HepG2 (cell line): ENCODE measurements at regions not wholly inside any gene's neighbourhood (a gene's known extent, or its start where the extent isn't known, plus 50 kb on each side); places are given as distances from the start of the nearest gene placed in this dataset.

Source experiments
- ATAC-seq: fragments of 200-7000 bp; cut with Tn5 transposase; 3 replicates; pipeline ENCODE4 v1.9.1; 2020; ENCODE audit warnings: mild to moderate bottlenecking, moderate library complexity
- BruUV-seq: library from RNA; stranded (reverse); fragments of 400-500 nt; replicated peaks from 2 replicates; lab custom pipeline; 2021; lab: Mats Ljungman, UMichigan
- CTCF ChIA-PET: fragments of 300-600 bp; formaldehyde crosslinking; extraction: SDS; loops from one replicate; lab custom pipeline; 2021; ENCODE audit warnings: low total read pairs, inconsistent platforms, low intra/inter-chr PET ratio; lab: Yijun Ruan, JAX
- POLR2A ChIA-PET: fragments of 350-600 bp; sonication (Branson Sonifier 250); formaldehyde crosslinking; loops from one replicate; lab custom pipeline; 2020; ENCODE audit warnings: antibody characterized with exemption, inconsistent platforms; lab: Yijun Ruan, JAX
- DNase-seq: peaks from one replicate; pipeline ENCODE4 v3.0.0-alpha.2; 2015; ENCODE audit warnings: low spot score
- FAIRE-seq: peaks from 3 replicates; lab custom pipeline; 2011; peaks lifted over from hg19 to GRCh38; lab: Jason Lieb, UNC
- H2AFZ ChIP-seq: one replicate; pipeline ENCODE4 v1.6.1; 2011; ENCODE audit warnings: low read length, inconsistent platforms
- H3K27ac ChIP-seq: fragments of 300-600 bp; 3 replicates; pipeline ENCODE4 v1.8.0; 2011; ENCODE audit warnings: mixed run types, mild to moderate bottlenecking, mixed read lengths, low read length, inconsistent platforms; ENCODE audit not compliant: insufficient read depth; ENCODE audit errors: extremely low read length
- H3K27me3 ChIP-seq, 2 experiments: fragments of 200-600 bp in 1 of 2; 2 replicates in 1 of 2; 3 replicates in 1 of 2; pipeline versions ENCODE4 v1.6.0 to v1.8.0; 2011; ENCODE audit warnings: low read length in 2 of 2, mild to moderate bottlenecking in 2 of 2, moderate library complexity in 2 of 2, inconsistent platforms in 1 of 2; ENCODE audit not compliant: insufficient read depth in 2 of 2, control insufficient read depth in 1 of 2
- H3K36me3 ChIP-seq, 2 experiments: fragments of 200-600 bp in 1 of 2; replicated peaks in 1 of 2; 2 replicates in 1 of 2; 3 replicates in 1 of 2; pipeline versions ENCODE4 v1.5.1 to v1.8.0; 2011; ENCODE audit warnings: low read length in 2 of 2, inconsistent platforms in 1 of 2; ENCODE audit not compliant: insufficient read depth in 2 of 2, control insufficient read depth in 1 of 2
- H3K4me1 ChIP-seq: 2 replicates; pipeline ENCODE4 v1.5.1; 2012; ENCODE audit warnings: low read length, inconsistent platforms; ENCODE audit not compliant: insufficient read depth
- H3K4me2 ChIP-seq: 2 replicates; pipeline ENCODE4 v1.6.0; 2011; ENCODE audit warnings: low read depth, low read length, inconsistent platforms
- H3K4me3 ChIP-seq, 3 experiments: fragments of 200-600 bp in 1 of 3; sonication (generic), shearing (Covaris generic) in 1 of 3; replicated peaks in 1 of 3; 2 replicates each; pipeline ENCODE4 v1.5.1; 2011 to 2016; ENCODE audit warnings: low read length in 3 of 3, inconsistent platforms in 2 of 3, low read depth in 2 of 3, mild to moderate bottlenecking in 2 of 3, control low read depth in 1 of 3, mixed read lengths in 1 of 3; ENCODE audit not compliant: insufficient read depth in 1 of 3
- H3K79me2 ChIP-seq: one replicate; pipeline ENCODE4 v1.6.1; 2011; ENCODE audit warnings: low read length, inconsistent platforms; ENCODE audit not compliant: insufficient read depth
- H3K9ac ChIP-seq: 2 replicates; pipeline ENCODE4 v1.6.0; 2011; ENCODE audit warnings: mild to moderate bottlenecking, low read depth, low read length, inconsistent platforms; ENCODE audit not compliant: insufficient read depth
- H3K9me3 ChIP-seq: 2 replicates; pipeline ENCODE4 v1.5.1; 2012; ENCODE audit warnings: mild to moderate bottlenecking, low read length
- H4K20me1 ChIP-seq: 2 replicates; pipeline ENCODE4 v1.6.0; 2011; ENCODE audit warnings: inconsistent platforms, mild to moderate bottlenecking, low read length, moderate library complexity; ENCODE audit not compliant: insufficient read depth
- AKAP8 ChIP-seq: sonication (generic); formaldehyde crosslinking; IDR thresholded peaks from 2 replicates; pipeline ENCODE4 v1.5.1; 2020; ENCODE audit warnings: mild to moderate bottlenecking, missing genetic modification reagents
- ELF3 ChIP-seq: IDR thresholded peaks from 2 replicates; pipeline ENCODE4 v1.6.1; 2016; ENCODE audit warnings: missing genetic modification reagents, missing compliant biosample characterization
- GFI1 ChIP-seq: sonication (generic); formaldehyde crosslinking; IDR thresholded peaks from 2 replicates; pipeline ENCODE4 v1.5.0; 2020; ENCODE audit warnings: missing genetic modification reagents, mild to moderate bottlenecking, borderline replicate concordance
- GZF1 ChIP-seq: sonication (generic); formaldehyde crosslinking; IDR thresholded peaks from 2 replicates; pipeline ENCODE4 v1.5.1; 2020; ENCODE audit warnings: mild to moderate bottlenecking, missing genetic modification reagents
- HDAC2 ChIP-seq: sonication (generic); formaldehyde crosslinking; IDR thresholded peaks from 2 replicates; pipeline ENCODE4 v1.4.0; 2020; ENCODE audit warnings: missing genetic modification reagents
- HNRNPK ChIP-seq: fragments of 200-400 bp; formaldehyde crosslinking; IDR thresholded peaks from 2 replicates; pipeline ENCODE4 v1.6.1; 2018; ENCODE audit warnings: low read length, low read depth, moderate library complexity, mild to moderate bottlenecking; ENCODE audit not compliant: poor library complexity, severe bottlenecking
- MAFG ChIP-seq: sonication (generic); formaldehyde crosslinking; IDR thresholded peaks from 2 replicates; pipeline ENCODE4 v1.5.1; 2020; ENCODE audit warnings: mild to moderate bottlenecking, missing genetic modification reagents
- POLR2G ChIP-seq: fragments of 200-400 bp; formaldehyde crosslinking; IDR thresholded peaks from 2 replicates; pipeline ENCODE4 v1.6.1; 2018; ENCODE audit warnings: mild to moderate bottlenecking, low read depth, low read length, moderate library complexity
- SP140L ChIP-seq: sonication (generic); formaldehyde crosslinking; IDR thresholded peaks from 2 replicates; pipeline ENCODE4 v1.4.0; 2020; ENCODE audit warnings: missing genetic modification reagents, borderline replicate concordance
- SSRP1 ChIP-seq: IDR thresholded peaks from 2 replicates; pipeline ENCODE4 v1.6.1; 2016; ENCODE audit warnings: control low read depth
- ZNF672 ChIP-seq: sonication (generic); formaldehyde crosslinking; IDR thresholded peaks from 2 replicates; pipeline ENCODE4 v1.8.1; 2022; ENCODE audit warnings: missing genetic modification reagents
- ZNF782 ChIP-seq: sonication (generic); formaldehyde crosslinking; IDR thresholded peaks from 2 replicates; pipeline ENCODE4 v1.4.0; 2020; ENCODE audit warnings: missing genetic modification reagents, mild to moderate bottlenecking, borderline replicate concordance
- WGBS: methylation state at CpG from one replicate; pipeline ENCODE4 v1.1.6; 2017; ENCODE audit warnings: low lambda C conversion rate; 5-methylcytosine and 5-hydroxymethylcytosine counted together
- in situ Hi-C: cut with HindIII; loops from 2 replicates; pipeline ENCODE4 v1.10.0; 2017; ENCODE audit warnings: low pct_unique_long_range_greater_than_20kb; ENCODE audit not compliant: extremely low pct_ligation_motif_present
- intact Hi-C: fragments of 100-400 bp; cut with micrococcal nuclease; formaldehyde crosslinking; loops from one replicate; pipeline ENCODE4 v1.10.0; 2022; ENCODE audit not compliant: unreplicated experiment
- TF ChIP-seq, protein P1 (sequence below): IDR thresholded peaks from 2 replicates; pipeline ENCODE4 v1.6.1; 2016; ENCODE audit warnings: mild to moderate bottlenecking, missing biosample characterization, missing genetic modification reagents
- TF ChIP-seq, protein P2 (sequence below): sonication (generic); formaldehyde crosslinking; IDR thresholded peaks from 2 replicates; pipeline ENCODE4 v1.5.0; 2020; ENCODE audit warnings: mild to moderate bottlenecking, missing genetic modification reagents, borderline replicate concordance

DNA sequence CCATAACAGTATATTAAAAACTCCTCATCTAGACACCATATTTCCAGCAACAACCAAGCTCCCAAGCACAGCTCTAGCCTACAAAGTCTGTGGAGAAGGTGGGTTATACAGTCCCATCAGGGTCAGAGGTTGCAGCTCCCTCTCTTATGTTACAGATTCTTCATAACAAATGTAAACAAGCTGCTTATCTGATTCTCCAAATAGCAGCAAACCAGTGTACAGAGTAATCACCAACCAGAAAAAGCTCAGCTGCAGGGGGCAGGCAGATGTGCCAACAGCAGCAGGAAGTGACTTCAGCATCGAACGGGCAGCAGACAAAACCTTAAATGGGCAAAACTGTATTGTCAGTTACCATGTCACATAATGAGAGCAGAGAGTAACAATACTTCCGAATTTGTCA lies 52.9 kb upstream of the NABP1 start (continued):
- TF ChIP-seq GFI1 (CRISPR knock-in tag): no peak
- TF ChIP-seq, all 625 proteins: peak for 45

DNA sequence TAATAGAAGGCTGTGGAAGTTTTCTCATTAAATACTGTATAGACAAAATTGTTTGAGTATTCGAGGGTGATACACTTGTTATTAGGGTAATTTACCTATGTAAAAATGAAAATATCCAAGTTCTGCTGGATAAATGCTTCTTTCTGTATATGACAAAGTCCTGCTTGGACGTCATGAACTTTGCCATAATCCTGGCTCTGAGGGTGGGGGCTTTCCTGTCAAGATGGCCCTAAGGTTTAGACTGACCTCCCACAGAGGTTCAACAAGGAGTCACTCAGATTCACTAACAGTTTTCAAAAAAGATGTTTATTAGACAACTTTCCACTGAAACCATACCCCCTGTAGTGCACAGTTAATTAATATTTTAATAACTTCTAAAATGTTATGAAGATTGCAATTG lies 52.5 kb upstream of the NABP1 start:
- Histone ChIP-seq H3K36me3 (no peaks in the 10 kb centered on the region), H3K9ac (no peak overlapping the region), H3K9me3 (no peaks in the 10 kb centered on the region), H3K79me2 (no peaks in the 10 kb centered on the region), H3K4me3 (no peak overlapping the region), H3K27ac (no peak overlapping the region), H4K20me1 (no peaks in the 10 kb centered on the region), H3K4me1 (peaks cover 13% of the 10 kb centered on the region), H2AFZ (no peak overlapping the region), H3K27me3 (no peaks in the 10 kb centered on the region), H3K4me2 (no peak overlapping the region)
- POLR2A ChIA-PET: interaction anchor here (2.3 to 3.8 kb wide), 2 partner anchors 12 to 52 kb away, joined by 9 to 17 read pairs; partner anchors contain the start of gene NABP1
- FAIRE-seq: no peak
- TF ChIP-seq ZNF672 (CRISPR knock-in tag): no peak
- TF ChIP-seq HNRNPK: no peak
- peak; percentile 6; the same call in 1 of the 2 replicates for TF ChIP-seq ELF3 (CRISPR knock-in tag)
- CTCF ChIA-PET: no interaction called here
- no TSS peak for BruUV-seq
- intact Hi-C loops: no loop called here
- WGBS: 61% methylated on average over 2 of the region's 2 CpGs
- no peak for DNase-seq
- no peak for ATAC-seq
- in situ Hi-C loops: no loop called here

DNA sequence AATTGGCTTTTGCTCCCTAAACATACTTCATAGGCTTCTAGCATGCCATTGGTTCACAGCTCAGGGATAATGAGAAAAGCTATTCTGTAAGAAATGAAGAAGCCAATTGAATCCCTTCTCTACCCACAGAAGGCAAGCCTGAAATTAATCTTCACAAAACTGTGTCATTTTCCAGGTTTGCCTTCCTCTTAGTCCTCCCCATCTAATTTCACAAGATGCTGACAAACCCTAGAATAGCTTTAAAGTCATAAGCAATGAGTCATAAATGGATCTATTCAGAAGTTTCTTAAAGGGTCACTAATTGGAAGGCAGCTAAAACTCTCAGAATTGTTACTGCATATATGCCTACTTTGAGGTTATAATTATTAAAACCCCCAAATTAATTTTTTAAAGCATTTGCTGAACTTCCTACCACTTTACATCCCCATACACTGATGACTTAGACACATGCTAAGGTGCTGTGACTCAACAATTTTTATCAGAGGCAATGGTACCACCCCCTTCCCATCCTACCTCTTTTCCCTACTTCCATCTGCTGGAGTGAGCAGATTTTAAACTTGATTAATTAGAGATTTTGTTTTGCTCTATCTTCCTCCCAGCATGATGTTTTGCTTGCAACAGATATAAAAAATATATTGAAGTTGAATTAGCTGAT lies 51.3 kb upstream of the NABP1 start:
- no peak for ATAC-seq
- Histone ChIP-seq H3K4me1 (peaks cover 13% of the 10 kb centered on the region), H3K4me2 (no peak overlapping the region), H3K27ac (no peak overlapping the region), H3K27me3 (no peaks in the 10 kb centered on the region), H3K79me2 (no peaks in the 10 kb centered on the region), H3K4me3 (no peak overlapping the region), H2AFZ (no peak overlapping the region), H3K9ac (no peak overlapping the region), H3K9me3 (no peaks in the 10 kb centered on the region), H3K36me3 (no peaks in the 10 kb centered on the region), H4K20me1 (no peaks in the 10 kb centered on the region)
- CTCF ChIA-PET: no interaction called here
- intact Hi-C loops: no loop called here
- POLR2A ChIA-PET: interaction anchor here (3.8 kb wide), 1 partner anchor 11 kb away, joined by 17 read pairs; no protein-coding TSS in a partner anchor
- in situ Hi-C loops: no loop called here
- TF ChIP-seq, protein P1, sequence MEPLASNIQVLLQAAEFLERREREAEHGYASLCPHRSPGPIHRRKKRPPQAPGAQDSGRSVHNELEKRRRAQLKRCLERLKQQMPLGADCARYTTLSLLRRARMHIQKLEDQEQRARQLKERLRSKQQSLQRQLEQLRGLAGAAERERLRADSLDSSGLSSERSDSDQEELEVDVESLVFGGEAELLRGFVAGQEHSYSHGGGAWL (CRISPR knock-in tag): no peak
- TF ChIP-seq AKAP8 (no peak), SSRP1 (CRISPR knock-in tag) (no peak), SP140L (CRISPR knock-in tag) (no peak), GZF1 (CRISPR knock-in tag) (no peak), ZNF782 (CRISPR knock-in tag) (no peak), POLR2G (no peak), MAFG (CRISPR knock-in tag) (no peak), HDAC2 (CRISPR knock-in tag) (no peak)
- TF ChIP-seq, protein P2, sequence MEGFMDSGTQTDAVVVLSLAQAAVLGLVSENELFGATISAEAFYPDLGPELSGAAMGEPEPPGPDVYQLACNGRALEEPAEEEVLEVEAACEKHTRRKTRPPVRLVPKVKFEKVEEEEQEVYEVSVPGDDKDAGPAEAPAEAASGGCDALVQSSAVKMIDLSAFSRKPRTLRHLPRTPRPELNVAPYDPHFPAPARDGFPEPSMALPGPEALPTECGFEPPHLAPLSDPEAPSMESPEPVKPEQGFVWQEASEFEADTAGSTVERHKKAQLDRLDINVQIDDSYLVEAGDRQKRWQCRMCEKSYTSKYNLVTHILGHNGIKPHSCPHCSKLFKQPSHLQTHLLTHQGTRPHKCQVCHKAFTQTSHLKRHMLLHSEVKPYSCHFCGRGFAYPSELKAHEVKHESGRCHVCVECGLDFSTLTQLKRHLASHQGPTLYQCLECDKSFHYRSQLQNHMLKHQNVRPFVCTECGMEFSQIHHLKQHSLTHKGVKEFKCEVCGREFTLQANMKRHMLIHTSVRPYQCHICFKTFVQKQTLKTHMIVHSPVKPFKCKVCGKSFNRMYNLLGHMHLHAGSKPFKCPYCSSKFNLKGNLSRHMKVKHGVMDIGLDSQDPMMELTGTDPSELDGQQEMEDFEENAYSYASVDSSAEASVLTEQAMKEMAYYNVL: no peak
- DNase-seq: no peak
- no peak for FAIRE-seq
- BruUV-seq: no TSS peak
